ENCODE measurements at regions not wholly inside any gene's neighbourhood (a gene's known extent, or its start where the extent isn't known, plus 50 kb on each side); places are given as distances from the start of the nearest gene placed in this dataset.

GRCh38 chr11:33536178-33536577 lies 164.4 kb downstream of the C11orf91 start:
- TF ChIP-seq CTCF (IDR thresholded peaks at IDR 0.05; ENCODE audit: low read depth, low read length) (no peak), POLR2A (IDR thresholded peaks at IDR 0.05; ENCODE audit: extremely low read depth, insufficient read length) (no peak), MAX (IDR thresholded peaks at IDR 0.05; ENCODE audit: low read depth, low read length) (no peak)

Measured in NB4 (cell line).